A172 (cell line): ENCODE measurements at regions not wholly inside any gene's neighbourhood (a gene's known extent, or its start where the extent isn't known, plus 50 kb on each side); places are given as distances from the start of the nearest gene placed in this dataset.
"Not testable (repeated sequence)": the region's sequence is repeated elsewhere in the genome, so short reads cannot be mapped to it uniquely, and the experiment has no call there.

Experiments
- DNase-seq: peaks from one replicate; pipeline ENCODE4 v3.0.0-alpha.2; 2015; ENCODE audit warnings: low spot score

GRCh38 chr5:18732556-18733479 lies 1098.6 kb downstream of the TAF11L14 start:
- no peak for DNase-seq

DNA sequence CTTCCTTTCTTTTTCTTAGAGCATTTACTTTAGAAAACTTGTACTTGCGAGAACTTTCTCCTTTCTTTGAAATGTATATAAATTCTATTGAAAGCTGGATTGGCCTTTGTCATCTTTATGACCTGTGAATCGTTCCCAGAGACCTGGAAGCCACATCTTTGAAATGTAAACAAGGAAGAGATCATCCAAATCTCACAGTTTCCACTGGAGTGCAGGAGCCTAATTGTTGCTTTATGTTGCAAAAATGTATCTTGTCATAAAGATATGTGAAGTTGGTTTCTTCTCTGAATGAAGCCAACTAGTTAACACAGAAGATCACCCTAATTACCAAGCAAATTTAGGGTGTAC lies 1101.8 kb downstream of the TAF11L14 start:
- DNase-seq, result no peak

- DNase-seq, result not testable (repeated sequence)
These were observed 1102.5 kb downstream of the TAF11L14 start for GRCh38 chr5:18736736-18737135.

GRCh38 chr5:18740301-18740700 lies 1106.0 kb downstream of the TAF11L14 start:
- no peak for DNase-seq

DNA sequence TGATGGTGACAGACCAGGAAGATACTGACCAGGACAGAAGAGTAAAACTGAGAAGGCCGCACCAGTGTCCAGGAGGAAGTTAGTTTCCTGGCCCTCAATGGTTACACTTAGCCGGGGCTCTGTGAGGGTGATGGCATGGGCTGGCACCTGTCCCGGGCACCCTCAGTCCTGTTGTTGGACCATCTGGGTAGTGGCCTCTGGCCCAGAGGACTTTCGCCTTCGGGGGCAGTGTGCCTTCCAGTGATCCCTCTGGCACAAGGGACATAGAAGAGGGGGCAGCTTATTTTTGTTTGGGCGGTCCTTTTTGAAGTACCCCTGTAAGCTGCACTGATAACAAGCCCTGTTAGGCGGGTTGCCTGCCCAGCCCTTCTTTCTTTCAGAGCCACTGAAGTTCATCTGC lies 1108.6 kb downstream of the TAF11L14 start:
- DNase-seq, result no peak

- DNase-seq, result peak; percentile 18
These were observed 1110.2 kb downstream of the TAF11L14 start for GRCh38 chr5:18744441-18744840.

DNA sequence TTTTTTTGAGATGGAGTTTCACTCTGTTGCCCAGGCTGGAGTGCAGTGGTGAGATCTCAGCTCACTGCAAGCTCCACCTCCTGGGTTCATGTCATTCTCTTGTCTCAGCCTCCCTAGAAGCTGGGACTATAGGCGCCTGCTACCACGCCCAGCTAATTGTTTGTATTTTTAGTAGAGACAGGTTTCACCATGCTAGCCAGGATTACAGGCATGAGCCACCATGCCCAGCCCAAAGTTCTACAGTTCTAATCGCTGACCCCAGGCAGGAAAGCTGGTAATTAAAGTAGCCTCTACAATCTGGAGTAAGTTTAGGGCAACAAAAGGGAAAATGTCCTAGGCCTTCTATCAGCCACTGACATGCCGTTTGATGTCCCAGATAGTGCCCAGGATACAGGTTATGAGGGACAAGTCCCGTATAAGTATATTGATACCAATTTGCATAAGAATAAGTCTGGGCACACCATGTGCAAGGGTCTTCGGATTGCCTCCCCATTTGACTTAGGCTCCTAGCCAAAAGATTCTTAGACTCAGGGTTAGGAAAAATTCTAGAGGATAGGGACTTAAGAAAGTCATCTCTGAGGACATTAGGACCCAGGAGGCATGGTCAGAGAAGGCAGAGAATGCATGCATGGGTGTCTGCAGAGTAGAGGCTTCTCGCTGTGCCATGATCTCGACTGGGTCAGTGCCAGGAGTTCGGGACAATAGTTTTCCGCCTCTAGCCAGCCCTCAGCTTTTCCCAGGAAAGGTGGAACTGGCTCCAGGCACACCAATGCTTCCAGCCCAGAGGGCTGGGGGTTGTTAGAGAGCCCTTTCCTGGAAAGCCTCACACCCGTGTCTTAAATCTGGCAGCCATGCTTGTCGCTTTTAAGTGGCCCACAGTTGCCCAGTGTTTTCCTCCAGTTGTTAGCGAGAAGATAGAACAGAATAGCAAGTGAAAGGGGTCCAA lies 1111.1 kb downstream of the TAF11L14 start:
- peak; percentile 65 for DNase-seq

GRCh38 chr5:18745988-18746615 lies 1111.8 kb downstream of the TAF11L14 start:
- DNase-seq, result peak; percentile 92

- DNase-seq, result peak; percentile 16
These were observed 1115.5 kb downstream of the TAF11L14 start for GRCh38 chr5:18749763-18750162.

GRCh38 chr5:18752317-18752716 lies 1118.1 kb downstream of the TAF11L14 start:
- no peak for DNase-seq

- no peak for DNase-seq
These were observed 1119.9 kb downstream of the TAF11L14 start for GRCh38 chr5:18754201-18754600.

DNA sequence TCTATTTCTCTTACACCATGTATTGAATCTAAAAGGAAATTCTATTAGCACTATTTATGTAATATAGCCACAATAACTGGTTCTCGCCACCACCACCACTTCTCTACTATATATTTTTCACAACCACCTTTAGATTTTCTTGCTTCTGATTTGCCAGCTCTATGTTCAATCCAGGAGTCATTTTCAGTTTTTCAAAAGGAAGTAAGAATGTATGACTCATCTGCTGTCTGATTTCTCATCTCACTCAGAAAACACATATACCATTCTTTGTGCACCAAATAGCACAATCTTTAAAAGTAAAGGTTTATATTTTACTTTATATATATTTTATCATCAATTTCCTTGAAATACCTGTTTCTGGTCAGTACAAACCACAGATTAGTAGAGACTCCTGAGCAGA lies 1127.5 kb downstream of the TAF11L14 start:
- DNase-seq, result peak; percentile 18

DNA sequence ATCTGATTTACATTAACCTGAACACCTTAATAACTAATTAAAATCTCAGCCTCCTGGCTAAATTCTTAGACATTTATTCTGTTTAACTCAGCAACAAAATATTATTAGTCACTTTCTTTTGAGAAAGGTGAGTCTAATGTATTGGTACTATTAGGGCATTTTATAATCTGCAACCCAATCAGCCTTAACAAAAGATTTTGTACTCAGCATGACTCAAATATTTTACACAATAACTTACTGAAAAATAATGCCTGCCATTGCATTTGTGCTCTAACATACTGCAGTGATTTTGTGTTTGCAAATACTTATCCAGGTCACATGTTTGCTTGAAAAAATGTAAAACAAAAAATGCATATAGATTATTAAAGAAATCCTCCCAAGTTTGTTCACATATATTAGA lies 1129.9 kb downstream of the TAF11L14 start:
- no peak for DNase-seq

DNA sequence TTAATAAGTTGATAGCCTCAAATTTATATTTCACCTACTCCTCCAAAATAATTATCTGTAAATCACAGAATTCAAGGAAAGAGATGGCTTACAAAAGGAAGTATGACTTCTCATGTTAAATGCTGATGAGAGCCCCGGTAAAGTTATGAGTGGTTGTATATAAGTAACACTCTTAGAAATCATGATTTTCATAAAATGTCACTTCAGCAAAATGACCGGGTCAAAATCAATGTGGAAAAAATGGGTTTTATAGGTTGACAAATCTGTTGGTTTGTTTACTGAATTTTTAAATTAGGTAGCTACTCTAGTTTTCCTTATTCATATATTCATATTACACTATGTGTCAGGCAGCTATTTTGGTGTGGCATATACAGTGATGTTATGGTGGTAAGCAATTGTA lies 1131.0 kb downstream of the TAF11L14 start:
- no peak for DNase-seq

GRCh38 chr5:18771097-18771610 lies 1136.9 kb downstream of the TAF11L14 start:
- no peak for DNase-seq

DNA sequence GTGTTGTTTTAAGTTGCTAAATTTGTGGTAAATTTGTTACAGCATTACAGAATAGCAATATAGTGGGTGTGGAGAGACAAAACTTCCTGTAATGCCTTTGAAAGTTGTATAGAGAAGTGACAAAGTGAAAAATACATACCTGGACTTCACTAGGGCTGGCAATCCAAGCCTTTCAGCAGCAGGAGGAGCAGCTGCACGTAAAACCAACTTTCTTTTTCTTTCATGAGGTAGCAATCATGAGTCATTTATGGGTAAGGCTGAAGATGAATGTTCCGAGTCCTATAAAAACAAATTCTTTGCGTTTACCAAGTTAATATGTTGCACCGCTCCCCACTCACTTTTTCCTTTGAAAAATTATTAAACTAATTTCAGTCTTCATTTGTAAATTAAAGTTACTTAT lies 1138.2 kb downstream of the TAF11L14 start:
- DNase-seq, result peak; percentile 66

DNA sequence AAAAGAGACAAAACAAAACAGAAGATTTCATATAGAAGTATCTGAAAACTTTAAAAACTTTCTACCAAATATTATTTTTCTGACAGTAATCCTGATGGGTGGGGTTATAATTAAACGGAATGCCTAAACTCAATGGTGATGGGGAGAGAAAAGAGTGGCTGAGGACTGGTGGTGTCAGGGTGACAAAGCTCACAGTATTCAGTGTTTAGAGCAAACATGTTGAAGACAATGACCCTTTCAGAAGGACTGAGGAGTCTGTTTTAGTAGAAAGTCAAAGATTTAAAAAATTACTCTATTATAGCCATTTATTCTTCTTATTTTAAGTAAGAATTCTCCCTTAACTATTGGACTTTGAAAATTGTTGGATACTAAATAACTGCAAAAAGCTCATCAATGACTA lies 1144.0 kb downstream of the TAF11L14 start:
- DNase-seq, result no peak

DNA sequence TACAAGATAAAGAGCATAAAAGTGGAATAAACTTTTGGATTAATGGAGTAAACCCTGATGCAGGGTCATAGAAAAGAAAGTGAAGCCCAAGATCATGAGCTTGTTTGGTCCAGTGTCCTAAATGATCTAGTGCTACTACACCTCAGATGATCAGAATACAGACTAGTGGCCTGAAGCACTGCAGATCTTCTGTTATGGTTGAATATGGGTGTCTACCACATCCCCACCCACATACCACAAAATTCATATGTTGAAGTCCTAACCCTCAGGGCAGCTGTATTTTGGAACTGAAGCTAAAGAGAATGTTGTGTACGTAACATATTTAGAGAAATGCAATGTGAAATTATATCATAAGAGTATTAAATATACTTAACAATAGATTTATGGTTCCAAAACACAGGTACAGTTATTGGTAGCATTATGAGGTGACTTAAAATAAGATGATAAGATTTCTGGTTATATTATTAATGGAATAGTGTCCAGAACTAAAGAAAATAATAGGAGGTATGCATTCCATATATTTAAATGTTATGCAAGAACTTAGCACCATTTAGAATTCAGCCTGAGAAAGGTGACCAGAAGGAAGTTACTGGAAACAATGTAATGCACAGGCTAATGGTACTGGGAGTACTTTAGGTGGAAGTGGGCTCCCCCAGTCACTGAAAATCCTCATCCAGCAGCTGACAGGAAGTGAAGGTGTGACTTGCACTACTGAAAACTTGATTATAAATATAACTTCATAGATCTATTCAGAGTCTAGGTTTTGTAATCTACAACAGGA lies 1155.1 kb downstream of the TAF11L14 start:
- no peak for DNase-seq

GRCh38 chr5:18792145-18792544 lies 1157.9 kb downstream of the TAF11L14 start:
- peak; percentile 84 for DNase-seq

GRCh38 chr5:18797222-18797621 lies 1163.0 kb downstream of the TAF11L14 start:
- no peak for DNase-seq

GRCh38 chr5:18798058-18798457 lies 1163.8 kb downstream of the TAF11L14 start:
- no peak for DNase-seq
